Astrocyte (in vitro differentiated cells and primary cell): ENCODE measurements at regions not wholly inside any gene's neighbourhood (a gene's known extent, or its start where the extent isn't known, plus 50 kb on each side); places are given as distances from the start of the nearest gene placed in this dataset.

Source experiments
- EZH2 ChIP-seq: IDR thresholded peaks from 2 replicates; pipeline ENCODE4 v1.6.1; 2012; ENCODE audit warnings: mild to moderate bottlenecking, low read length, inconsistent platforms; ENCODE audit not compliant: insufficient read depth
- TF ChIP-seq, protein P1 (sequence below): IDR thresholded peaks from 2 replicates; pipeline ENCODE4 v1.5.1; 2011; ENCODE audit warnings: low read depth, mild to moderate bottlenecking, inconsistent platforms, low read length, moderate library complexity; ENCODE audit not compliant: insufficient read depth

DNA sequence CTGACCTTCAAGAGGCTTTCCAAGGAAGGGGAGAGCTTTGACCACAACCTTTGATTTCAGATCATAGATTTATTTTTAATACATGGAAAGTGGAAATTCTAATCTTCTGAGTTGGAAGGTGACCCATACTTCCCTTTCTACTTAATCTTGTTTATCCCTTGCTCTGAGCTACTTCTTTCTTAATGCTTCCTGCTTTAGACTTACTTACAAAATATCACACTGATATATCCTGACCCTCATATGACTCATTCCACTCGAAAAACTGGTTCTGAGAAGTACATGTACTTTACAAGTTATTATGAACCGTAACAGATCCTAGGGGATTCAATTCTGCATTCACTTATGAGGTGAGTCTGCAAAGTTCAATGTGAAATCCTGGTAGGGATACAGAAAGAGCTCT, 76.2 kb upstream of the IRS2 start:
- TF ChIP-seq, protein P1, sequence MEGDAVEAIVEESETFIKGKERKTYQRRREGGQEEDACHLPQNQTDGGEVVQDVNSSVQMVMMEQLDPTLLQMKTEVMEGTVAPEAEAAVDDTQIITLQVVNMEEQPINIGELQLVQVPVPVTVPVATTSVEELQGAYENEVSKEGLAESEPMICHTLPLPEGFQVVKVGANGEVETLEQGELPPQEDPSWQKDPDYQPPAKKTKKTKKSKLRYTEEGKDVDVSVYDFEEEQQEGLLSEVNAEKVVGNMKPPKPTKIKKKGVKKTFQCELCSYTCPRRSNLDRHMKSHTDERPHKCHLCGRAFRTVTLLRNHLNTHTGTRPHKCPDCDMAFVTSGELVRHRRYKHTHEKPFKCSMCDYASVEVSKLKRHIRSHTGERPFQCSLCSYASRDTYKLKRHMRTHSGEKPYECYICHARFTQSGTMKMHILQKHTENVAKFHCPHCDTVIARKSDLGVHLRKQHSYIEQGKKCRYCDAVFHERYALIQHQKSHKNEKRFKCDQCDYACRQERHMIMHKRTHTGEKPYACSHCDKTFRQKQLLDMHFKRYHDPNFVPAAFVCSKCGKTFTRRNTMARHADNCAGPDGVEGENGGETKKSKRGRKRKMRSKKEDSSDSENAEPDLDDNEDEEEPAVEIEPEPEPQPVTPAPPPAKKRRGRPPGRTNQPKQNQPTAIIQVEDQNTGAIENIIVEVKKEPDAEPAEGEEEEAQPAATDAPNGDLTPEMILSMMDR, result no peak
- TF ChIP-seq EZH2, result no peak
